ENCODE measurements at regions not wholly inside any gene's neighbourhood (a gene's known extent, or its start where the extent isn't known, plus 50 kb on each side); places are given as distances from the start of the nearest gene placed in this dataset.

- ChIA-PET POLR2A (ENCODE audit: partially characterized antibody) (no interaction called here), CTCF (ENCODE audit: partially characterized antibody) (no interaction called here)
- H2BK20ac ChIP-seq (ENCODE audit: low read length), result no peak overlapping the region
- no peak overlapping the region for H3K14ac ChIP-seq (ENCODE audit: insufficient read length)
- no peak overlapping the region for H3K4me3 ChIP-seq (ENCODE audit: extremely low read depth in 1 of 4, insufficient read depth in 2 of 4, low read depth in 3 of 4, low read length in 4 of 4)
- 58% methylated on average over 2 of the region's 2 CpGs; no CpG with 5 or more reads in 1 of the 2 experiments for WGBS, 2 experiments (ENCODE audit: extremely low coverage in 1 of 2, insufficient coverage in 1 of 2, insufficient read length in 1 of 2, insufficient replicate concordance in 2 of 2, low coverage in 1 of 2, low lambda C conversion rate in 2 of 2, missing lambda C conversion rate in 1 of 2)
- H3K79me1 ChIP-seq (ENCODE audit: low read depth, low read length), result no peaks in the 10 kb centered on the region
- no peak overlapping the region for H2BK5ac ChIP-seq (ENCODE audit: low read depth, low read length)
- H3K9me3 ChIP-seq (ENCODE audit: insufficient read depth in 2 of 2, low read depth in 1 of 2, low read length in 1 of 2), result 0 out of 4 replicates have a peak, but pooled peaks cover 0 to 7% of the 10 kb centered on the region in 2 experiments
- TF ChIP-seq CHD1 (IDR thresholded peaks at IDR 0.05; ENCODE audit: low read depth, low read length) (no peak), KDM4A (IDR thresholded peaks at IDR 0.05; ENCODE audit: low read depth, low read length, severe bottlenecking) (no peak), NRF1 (IDR thresholded peaks at IDR 0.05; ENCODE audit: low read depth, low read length) (no peak), SRF (IDR thresholded peaks at IDR 0.05; ENCODE audit: low read depth, low read length) (no peak), CBX8 (IDR thresholded peaks at IDR 0.05; ENCODE audit: borderline replicate concordance, low read depth, low read length) (no peak), POLR2A (IDR thresholded peaks at IDR 0.05; ENCODE audit: control extremely low read depth in 1 of 2, low read depth in 2 of 2, low read length in 2 of 2) (no peak), TAF1 (IDR thresholded peaks at IDR 0.05; ENCODE audit: low read depth, low read length) (no peak), RFX5 (IDR thresholded peaks at IDR 0.05; ENCODE audit: borderline replicate concordance, low read depth, low read length) (no peak), SIRT6 (IDR thresholded peaks at IDR 0.05; ENCODE audit: low read length) (no peak), ZNF274 (IDR thresholded peaks at IDR 0.05; ENCODE audit: borderline replicate concordance, extremely low read depth, low read length) (no peak)
- no peak overlapping the region for H3K18ac ChIP-seq (ENCODE audit: extremely low read depth, low read length)
- H2AK5ac ChIP-seq (ENCODE audit: low read depth, low read length), result no peak overlapping the region
- no peaks in the 10 kb centered on the region for H3K27me3 ChIP-seq (replicated peaks in 1 of 4; ENCODE audit: control insufficient read depth in 3 of 4, extremely low read depth in 1 of 4, insufficient read depth in 3 of 4, low read length in 3 of 4)
- no peaks in the 10 kb centered on the region for H3K23me2 ChIP-seq (ENCODE audit: low read depth, low read length)
- no peak overlapping the region for H3K9ac ChIP-seq (replicated peaks in 1 of 4; ENCODE audit: extremely low read depth in 1 of 4, low read depth in 3 of 4, low read length in 3 of 4)
- H4K91ac ChIP-seq (replicated peaks; ENCODE audit: insufficient read length, low read length), result no peak overlapping the region
- H3K79me2 ChIP-seq (ENCODE audit: control insufficient read depth in 1 of 2, insufficient read depth in 2 of 2, low read length in 2 of 2), result no peaks in the 10 kb centered on the region
- H4K5ac ChIP-seq (ENCODE audit: insufficient read length, low read depth, low read length), result no peak overlapping the region
- no peaks in the 10 kb centered on the region for H3K36me3 ChIP-seq (ENCODE audit: control insufficient read depth in 2 of 4, insufficient read depth in 4 of 4, low read length in 3 of 4)
- no peak overlapping the region for H2BK15ac ChIP-seq (ENCODE audit: low read length)
- H3K4me2 ChIP-seq (ENCODE audit: insufficient read depth in 1 of 2, low read depth in 2 of 2, low read length in 2 of 2), result no peak overlapping the region
- H4K20me1 ChIP-seq (replicated peaks in 1 of 2; ENCODE audit: control insufficient read depth in 1 of 2, insufficient read depth in 2 of 2, low read length in 2 of 2), result no peaks in the 10 kb centered on the region
- no peak for DNase-seq (ENCODE audit: low read depth in 1 of 2, low spot score in 2 of 2)
- no peak overlapping the region for H3K23ac ChIP-seq (ENCODE audit: insufficient read length)
- no peak overlapping the region for H3K56ac ChIP-seq (replicated peaks; ENCODE audit: insufficient read length, low read depth, low read length)
- no peak overlapping the region for H2BK12ac ChIP-seq (ENCODE audit: low read depth, low read length)
- no peak for FAIRE-seq
- no peak overlapping the region for H4K8ac ChIP-seq (ENCODE audit: extremely low read depth, insufficient read depth, low read length)
- H2AFZ ChIP-seq (ENCODE audit: low read length), result no peak overlapping the region
- H2BK120ac ChIP-seq (replicated peaks; ENCODE audit: low read depth, low read length), result no peak overlapping the region
- H3K27ac ChIP-seq (ENCODE audit: low read depth, low read length), result no peak overlapping the region
- H3K4ac ChIP-seq (replicated peaks; ENCODE audit: insufficient read length, low read depth, low read length), result no peak overlapping the region
- peaks cover 0 to 4% (median 0%) of the 10 kb centered on the region in 4 experiments; a peak in 2 of 7 replicates for H3K4me1 ChIP-seq (replicated peaks in 1 of 4; ENCODE audit: control insufficient read depth in 3 of 4, insufficient read depth in 4 of 4, low read length in 3 of 4)
Measured at GRCh38 chr1:167145965-167146364, 52.1 kb downstream of the STYXL2 start.

All from H1 (cell line).